ENCODE measurements at regions not wholly inside any gene's neighbourhood (a gene's known extent, or its start where the extent isn't known, plus 50 kb on each side); places are given as distances from the start of the nearest gene placed in this dataset.

DNA sequence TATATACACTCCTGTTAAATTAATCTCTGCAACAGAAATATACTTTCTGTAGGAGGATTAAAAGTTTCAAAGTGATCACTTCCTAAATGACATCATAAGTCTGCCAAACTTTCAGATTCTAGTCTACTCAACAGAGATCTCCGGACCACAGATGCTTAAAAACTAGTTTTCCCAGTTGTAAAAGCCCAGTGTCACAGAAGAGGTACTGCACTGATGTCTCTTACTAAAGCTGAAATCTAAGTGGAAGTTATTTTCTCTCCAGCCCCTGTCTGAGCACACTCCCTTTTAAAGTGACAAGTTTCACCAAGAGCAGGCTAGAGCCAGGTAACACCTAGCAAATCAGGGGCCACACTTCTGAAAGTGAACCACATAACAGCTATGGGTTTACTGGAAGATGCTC is 71.6 kb upstream of the DST start:
- Histone ChIP-seq H3K4me3 (no peak overlapping the region), H3K4me2 (no peak overlapping the region), H3K9me3 (peaks cover 1% of the 10 kb centered on the region; the same call in 1 of the 2 replicates), H3K4me1 (no peaks in the 10 kb centered on the region), H3K27me3 (no peaks in the 10 kb centered on the region), H3K36me3 (no peaks in the 10 kb centered on the region), H3K9ac (no peak overlapping the region), H3K27ac (no peak overlapping the region), H4K20me1 (no peaks in the 10 kb centered on the region)
- no peak for TF ChIP-seq Cebpa-rat (IDR thresholded peaks at IDR 0.05)

DNA sequence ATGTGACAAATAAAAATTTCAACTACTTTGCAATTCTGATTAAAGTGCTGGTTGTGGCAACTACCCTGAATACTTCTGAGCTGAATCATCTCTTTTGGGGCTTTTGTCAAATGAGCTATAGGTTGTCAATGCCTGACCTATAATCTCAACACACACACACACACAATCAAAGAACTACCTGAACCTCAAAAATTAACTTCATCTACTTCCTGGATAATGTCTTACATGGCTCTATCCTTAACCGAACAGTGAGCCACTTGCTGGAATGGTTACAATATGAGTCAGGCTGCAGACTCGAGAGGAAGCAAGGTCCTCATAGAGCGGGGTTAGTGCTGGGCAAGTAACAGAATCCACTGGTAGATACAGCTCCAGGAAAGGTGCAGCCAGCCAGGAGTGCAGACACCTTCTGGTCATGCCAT is 70.6 kb upstream of the DST start:
- no peak for TF ChIP-seq Cebpa-rat (IDR thresholded peaks at IDR 0.05)
- Histone ChIP-seq H3K36me3 (no peaks in the 10 kb centered on the region), H3K4me2 (no peak overlapping the region), H4K20me1 (no peaks in the 10 kb centered on the region), H3K9me3 (no peaks in the 10 kb centered on the region), H3K27me3 (no peaks in the 10 kb centered on the region), H3K4me1 (no peaks in the 10 kb centered on the region), H3K4me3 (no peak overlapping the region), H3K27ac (no peak overlapping the region), H3K9ac (no peak overlapping the region)

DNA sequence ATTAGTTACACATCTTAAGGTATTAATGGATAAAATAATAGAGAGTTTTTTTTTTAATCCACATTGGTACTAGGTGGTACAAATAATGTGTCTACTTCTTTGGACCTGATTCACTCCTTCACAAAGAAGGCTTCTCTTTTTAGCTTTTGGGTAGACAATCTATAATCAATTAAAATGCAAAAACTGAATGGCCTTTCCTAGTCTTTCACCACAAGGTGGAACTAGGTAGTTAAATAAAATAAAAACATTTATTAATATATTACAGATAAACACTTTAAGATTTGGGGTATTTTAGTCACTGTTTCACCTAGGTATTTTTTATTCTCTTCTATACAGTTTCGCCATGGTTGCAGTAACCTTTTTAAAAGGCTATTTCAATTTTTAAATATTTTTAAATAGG is 68.3 kb upstream of the DST start:
- H4K20me1 ChIP-seq = 0 out of 2 replicates have a peak, but pooled peaks cover 6% of the 10 kb centered on the region
- H3K9me3 ChIP-seq = no peaks in the 10 kb centered on the region
- H3K36me3 ChIP-seq = no peaks in the 10 kb centered on the region
- H3K4me1 ChIP-seq = no peaks in the 10 kb centered on the region
- H3K27ac ChIP-seq = no peak overlapping the region
- H3K27me3 ChIP-seq = no peaks in the 10 kb centered on the region
- H3K4me2 ChIP-seq = no peak overlapping the region
- no peak overlapping the region for H3K9ac ChIP-seq
- H3K4me3 ChIP-seq = no peak overlapping the region
- no peak for TF ChIP-seq Cebpa-rat (IDR thresholded peaks at IDR 0.05)

DNA sequence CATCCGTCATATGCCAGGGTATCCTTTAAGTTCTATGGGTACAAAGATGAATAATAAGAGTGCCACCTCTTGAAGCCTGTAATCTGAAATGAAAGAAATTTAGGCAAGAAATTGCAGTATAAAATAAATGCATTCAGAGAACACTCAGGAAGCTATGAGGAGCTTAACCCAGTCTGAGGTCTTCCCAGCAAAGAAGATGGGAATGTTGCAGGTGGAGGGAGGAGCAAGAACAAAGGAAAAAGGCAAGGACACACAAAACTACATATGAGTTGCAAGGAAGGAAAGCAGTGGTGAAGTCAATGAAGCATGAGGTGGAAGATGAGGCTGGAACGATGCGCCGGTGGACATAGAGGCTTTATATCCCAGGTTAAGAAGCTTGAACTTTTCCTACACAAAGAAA is 67.0 kb upstream of the DST start:
- Histone ChIP-seq H3K9me3 (no peaks in the 10 kb centered on the region), H3K4me2 (no peak overlapping the region), H3K27ac (no peak overlapping the region), H3K4me1 (no peaks in the 10 kb centered on the region), H3K9ac (no peak overlapping the region), H3K4me3 (no peak overlapping the region), H3K36me3 (no peaks in the 10 kb centered on the region), H4K20me1 (0 out of 2 replicates have a peak, but pooled peaks cover 6% of the 10 kb centered on the region), H3K27me3 (no peaks in the 10 kb centered on the region)
- no peak for TF ChIP-seq Cebpa-rat (IDR thresholded peaks at IDR 0.05)

DNA sequence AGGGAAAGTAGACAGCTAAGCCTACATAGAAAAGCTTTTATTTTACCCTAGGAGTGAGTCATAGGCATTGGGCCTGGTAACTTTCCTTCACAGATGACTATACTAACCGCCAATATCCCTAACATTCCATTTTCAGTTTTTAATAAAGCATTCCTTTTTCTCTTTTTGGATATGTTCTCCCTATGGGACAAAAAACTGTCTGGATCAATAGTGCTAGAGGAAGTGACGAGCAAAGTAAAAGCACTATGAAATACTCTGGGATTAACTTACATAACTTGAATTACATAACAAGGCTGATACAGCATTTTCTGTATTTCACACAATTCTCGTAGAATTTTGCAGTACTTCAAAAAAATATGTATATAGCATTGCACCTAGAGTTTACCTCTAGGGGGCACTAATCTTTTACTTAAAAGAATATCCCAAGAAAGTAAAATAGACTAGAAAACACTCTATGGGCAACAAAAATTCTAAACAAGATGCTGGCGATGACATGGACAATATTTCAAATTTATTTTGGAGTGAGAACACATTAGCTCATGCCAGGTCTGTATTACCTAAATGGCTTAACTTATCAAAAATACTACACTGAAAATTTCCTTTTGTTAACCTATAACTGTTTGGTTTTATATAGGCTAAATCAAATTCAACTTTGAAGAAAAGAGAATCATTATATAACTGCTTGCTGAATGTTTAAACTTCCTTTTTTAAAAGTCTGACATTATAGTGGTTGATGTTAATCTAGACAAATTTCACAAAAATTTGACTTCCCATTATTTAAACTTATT is 66.3 kb upstream of the DST start:
- Histone ChIP-seq H3K27me3 (no peaks in the 10 kb centered on the region), H3K4me2 (no peak overlapping the region), H3K4me1 (no peaks in the 10 kb centered on the region), H4K20me1 (0 out of 2 replicates have a peak, but pooled peaks cover 6% of the 10 kb centered on the region), H3K27ac (no peak overlapping the region), H3K9ac (no peak overlapping the region), H3K4me3 (no peak overlapping the region), H3K9me3 (no peaks in the 10 kb centered on the region), H3K36me3 (no peaks in the 10 kb centered on the region)
- TF ChIP-seq Cebpa-rat (IDR thresholded peaks at IDR 0.05) = no peak

DNA sequence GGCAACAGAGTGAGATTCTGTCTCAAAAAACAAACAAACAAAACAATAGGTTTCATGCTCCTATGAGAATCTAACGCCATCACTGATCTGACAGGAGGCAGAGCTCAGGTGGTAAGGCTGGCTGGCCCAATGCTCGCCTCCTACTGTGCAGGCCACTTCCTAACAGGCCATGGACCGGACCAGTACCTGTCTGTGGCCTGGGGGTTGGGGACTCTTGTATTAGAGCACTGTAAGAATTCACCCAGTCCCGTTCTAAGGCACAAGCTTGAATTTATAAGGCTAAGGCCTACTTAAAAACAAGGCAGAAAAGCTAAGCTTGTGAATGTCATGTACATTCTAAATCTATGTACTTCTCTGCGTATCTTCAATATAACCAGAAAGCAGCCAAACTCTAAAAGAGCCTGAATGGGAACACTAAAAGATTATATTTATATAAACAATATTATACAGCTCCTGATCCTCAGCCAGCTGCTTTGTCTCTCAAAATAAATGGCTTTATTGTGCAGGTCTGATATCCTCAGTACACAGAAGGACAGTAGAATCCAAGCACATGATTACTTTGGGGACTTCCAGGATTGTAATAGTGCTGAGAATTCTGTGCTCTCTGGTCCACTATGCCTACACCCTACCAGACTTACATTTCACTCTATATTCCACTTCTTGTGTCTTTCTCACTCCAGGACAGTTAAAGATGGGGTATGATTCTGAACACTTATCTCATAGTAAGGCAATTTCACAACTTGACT is 64.5 kb upstream of the DST start:
- 0 out of 2 replicates have a peak, but pooled peaks cover 6% of the 10 kb centered on the region for H4K20me1 ChIP-seq
- no peak for TF ChIP-seq Cebpa-rat (IDR thresholded peaks at IDR 0.05)
- H3K4me1 ChIP-seq = no peaks in the 10 kb centered on the region
- H3K9me3 ChIP-seq = no peaks in the 10 kb centered on the region
- no peak overlapping the region for H3K4me2 ChIP-seq
- H3K9ac ChIP-seq = no peak overlapping the region
- no peaks in the 10 kb centered on the region for H3K27me3 ChIP-seq
- H3K36me3 ChIP-seq = no peaks in the 10 kb centered on the region
- no peak overlapping the region for H3K4me3 ChIP-seq
- no peak overlapping the region for H3K27ac ChIP-seq

DNA sequence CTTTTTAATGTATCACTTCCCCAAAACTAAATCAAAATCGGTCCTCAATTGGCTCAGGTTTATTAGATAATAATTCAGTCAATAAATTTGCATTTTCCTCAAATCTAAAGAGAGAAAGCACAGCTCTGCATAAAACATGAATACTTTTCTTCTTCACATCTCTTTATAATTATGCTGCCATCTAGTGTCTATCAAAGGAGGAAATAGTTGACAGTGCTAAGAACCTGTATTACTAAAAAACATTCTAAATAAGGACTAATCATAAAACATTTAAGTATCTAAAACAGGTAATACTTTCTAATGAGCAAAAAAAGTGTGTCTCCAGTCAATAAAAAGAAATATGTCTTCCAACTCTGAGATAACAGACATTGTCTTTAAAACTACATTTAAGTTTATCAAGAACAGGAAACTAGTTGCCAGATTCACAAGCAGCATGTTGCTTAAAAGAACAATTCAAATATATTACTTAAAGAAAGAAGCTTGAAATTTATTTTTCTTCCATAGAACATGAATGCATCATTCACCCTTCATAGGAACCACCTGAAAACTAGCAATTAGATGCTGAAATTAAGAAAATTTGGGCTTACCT is 56.5 kb upstream of the DST start:
- Histone ChIP-seq H3K36me3 (no peaks in the 10 kb centered on the region; the same call in 1 of the 2 replicates), H3K27ac (no peak overlapping the region), H3K4me3 (no peak overlapping the region), H3K27me3 (no peaks in the 10 kb centered on the region), H3K9ac (no peak overlapping the region), H3K4me2 (no peak overlapping the region), H4K20me1 (no peaks in the 10 kb centered on the region), H3K9me3 (no peaks in the 10 kb centered on the region), H3K4me1 (no peaks in the 10 kb centered on the region)
- no peak for TF ChIP-seq Cebpa-rat (IDR thresholded peaks at IDR 0.05)

DNA sequence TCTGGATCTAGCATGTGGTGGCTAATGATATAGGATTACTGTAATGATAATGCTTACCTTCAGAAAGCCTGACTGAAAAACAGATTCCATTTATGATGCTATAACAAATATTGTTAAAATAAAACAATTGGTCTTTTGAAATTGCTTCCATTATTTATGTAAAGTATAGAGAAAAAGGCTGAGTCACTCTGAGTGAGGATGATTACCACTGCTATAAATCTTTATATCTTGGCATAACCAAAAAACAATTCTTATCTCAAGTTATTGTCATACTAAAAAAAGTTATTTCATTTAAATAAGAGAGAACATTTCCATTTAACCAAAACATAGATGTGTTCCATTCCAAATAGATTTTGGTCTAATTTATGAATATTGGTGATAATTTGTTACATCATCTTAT is 53.0 kb upstream of the DST start:
- no peak for TF ChIP-seq Cebpa-rat (IDR thresholded peaks at IDR 0.05)
- H3K27ac ChIP-seq = no peak overlapping the region

DNA sequence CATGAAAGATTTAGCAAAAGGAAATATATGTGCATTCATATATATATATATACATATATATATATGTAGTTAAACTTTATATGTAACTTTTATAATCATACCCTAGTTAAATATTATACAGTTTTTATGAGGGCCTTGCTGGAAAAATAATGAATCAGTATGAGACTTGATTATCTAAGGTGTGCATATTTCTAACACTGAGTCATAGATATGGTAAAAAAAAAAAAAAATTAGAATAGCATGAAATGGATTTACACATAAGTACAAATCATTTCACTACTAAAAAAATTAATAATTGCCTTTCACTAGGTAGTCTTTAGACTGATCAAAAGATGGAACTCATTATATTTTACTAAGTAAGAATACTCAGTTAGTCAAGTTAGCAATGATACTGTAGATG is 51.3 kb upstream of the DST start:
- no peaks in the 10 kb centered on the region for H3K27me3 ChIP-seq
- H3K4me2 ChIP-seq = no peak overlapping the region
- H3K9me3 ChIP-seq = no peaks in the 10 kb centered on the region
- H4K20me1 ChIP-seq = no peaks in the 10 kb centered on the region
- no peaks in the 10 kb centered on the region for H3K4me1 ChIP-seq
- no peak overlapping the region for H3K9ac ChIP-seq
- TF ChIP-seq Cebpa-rat (IDR thresholded peaks at IDR 0.05) = no peak
- no peak overlapping the region for H3K4me3 ChIP-seq
- no peak overlapping the region for H3K27ac ChIP-seq
- no peaks in the 10 kb centered on the region; the same call in 1 of the 2 replicates for H3K36me3 ChIP-seq

More for the DNA sequence above, 53.0 kb upstream of the DST start:
- Histone ChIP-seq H3K27me3 (no peaks in the 10 kb centered on the region), H3K9ac (no peak overlapping the region), H3K4me3 (no peak overlapping the region), H3K4me1 (no peaks in the 10 kb centered on the region), H3K9me3 (no peaks in the 10 kb centered on the region), H4K20me1 (no peaks in the 10 kb centered on the region), H3K4me2 (no peak overlapping the region), H3K36me3 (no peaks in the 10 kb centered on the region; the same call in 1 of the 2 replicates)

DNA sequence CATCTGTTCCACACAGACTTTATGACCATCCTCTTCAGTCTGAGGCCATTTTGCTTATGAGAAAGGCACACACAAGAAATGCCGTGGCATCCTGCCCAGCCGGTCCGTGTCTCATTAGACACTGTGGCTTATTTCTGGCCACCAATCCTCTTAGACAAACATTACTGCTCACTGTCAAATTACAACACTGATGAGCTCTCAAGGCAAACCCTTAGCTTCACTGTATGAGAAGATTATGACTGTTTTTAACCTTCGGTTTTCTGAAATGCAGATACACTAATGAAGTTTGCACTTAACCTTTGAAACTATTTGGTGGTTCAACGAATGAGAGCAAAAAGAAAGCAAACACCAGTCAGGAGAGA is 50.5 kb upstream of the DST start:
- no peak overlapping the region for H3K9ac ChIP-seq
- H3K27me3 ChIP-seq = no peaks in the 10 kb centered on the region
- H3K4me2 ChIP-seq = no peak overlapping the region
- no peak overlapping the region for H3K4me3 ChIP-seq
- no peaks in the 10 kb centered on the region for H3K4me1 ChIP-seq
- H3K9me3 ChIP-seq = no peaks in the 10 kb centered on the region
- no peak overlapping the region for H3K27ac ChIP-seq
- no peaks in the 10 kb centered on the region for H4K20me1 ChIP-seq
- no peaks in the 10 kb centered on the region; the same call in 1 of the 2 replicates for H3K36me3 ChIP-seq
- TF ChIP-seq Cebpa-rat (IDR thresholded peaks at IDR 0.05) = no peak

Measured in BLaER1 (cell line).